Activated naive CD4-positive, alpha-beta T cell treated with anti-CD3 and anti-CD28 coated beads, Interleukin-2, amount 50 U/mL, for 72 hours (primary cell): ENCODE measurements at regions not wholly inside any gene's neighbourhood (a gene's known extent, or its start where the extent isn't known, plus 50 kb on each side); places are given as distances from the start of the nearest gene placed in this dataset.
A peak's percentile ranks its signal among the peaks of the same experiment; 100 is the strongest.

Source experiments
- ATAC-seq, 2 donors: fragments of 150-1000 bp; cut with Tn5 transposase; 2 replicates each; pipeline ENCODE4 v1.10.0; 2021; ENCODE audit warnings: mild to moderate bottlenecking in 2 of 2, moderate library complexity in 2 of 2
- DNase-seq, 2 donors: peaks; one replicate each; pipeline ENCODE4 v3.0.0; 2021 to 2022; ENCODE audit warnings: low spot score in 2 of 2
- H3K27ac Mint-ChIP-seq, 2 donors: one replicate each; pipeline ENCODE4 v1.8.0; 2022; ENCODE audit warnings: mild to moderate bottlenecking in 2 of 2, mixed read lengths in 2 of 2
- H3K36me3 Mint-ChIP-seq, 2 donors: one replicate each; pipeline ENCODE4 v1.8.0; 2022; ENCODE audit warnings: mixed read lengths in 2 of 2
- H3K9me3 Mint-ChIP-seq, 2 donors: one replicate each; pipeline ENCODE4 v1.8.0; 2022; ENCODE audit warnings: mixed read lengths in 2 of 2

- Mint-ChIP-seq H3K27ac (no peak overlapping the region), H3K36me3 (no peaks in the 10 kb centered on the region), H3K9me3 (no peaks in the 10 kb centered on the region)
- no peak for ATAC-seq
- no peak for DNase-seq
Observed at GRCh38 chr2:217076657-217077232, 216.9 kb upstream of the TNP1 start.

GRCh38 chr2:217076058-217076435 lies 216.2 kb upstream of the TNP1 start:
- no peak for ATAC-seq
- DNase-seq = no peak
- H3K27ac Mint-ChIP-seq = no peak overlapping the region
- H3K9me3 Mint-ChIP-seq = no peaks in the 10 kb centered on the region
- no peaks in the 10 kb centered on the region for H3K36me3 Mint-ChIP-seq

GRCh38 chr2:217075268-217076057 lies 215.6 kb upstream of the TNP1 start:
- Mint-ChIP-seq H3K27ac (no peak overlapping the region), H3K36me3 (no peaks in the 10 kb centered on the region), H3K9me3 (no peaks in the 10 kb centered on the region)
- no peak for ATAC-seq
- no peak for DNase-seq

DNA sequence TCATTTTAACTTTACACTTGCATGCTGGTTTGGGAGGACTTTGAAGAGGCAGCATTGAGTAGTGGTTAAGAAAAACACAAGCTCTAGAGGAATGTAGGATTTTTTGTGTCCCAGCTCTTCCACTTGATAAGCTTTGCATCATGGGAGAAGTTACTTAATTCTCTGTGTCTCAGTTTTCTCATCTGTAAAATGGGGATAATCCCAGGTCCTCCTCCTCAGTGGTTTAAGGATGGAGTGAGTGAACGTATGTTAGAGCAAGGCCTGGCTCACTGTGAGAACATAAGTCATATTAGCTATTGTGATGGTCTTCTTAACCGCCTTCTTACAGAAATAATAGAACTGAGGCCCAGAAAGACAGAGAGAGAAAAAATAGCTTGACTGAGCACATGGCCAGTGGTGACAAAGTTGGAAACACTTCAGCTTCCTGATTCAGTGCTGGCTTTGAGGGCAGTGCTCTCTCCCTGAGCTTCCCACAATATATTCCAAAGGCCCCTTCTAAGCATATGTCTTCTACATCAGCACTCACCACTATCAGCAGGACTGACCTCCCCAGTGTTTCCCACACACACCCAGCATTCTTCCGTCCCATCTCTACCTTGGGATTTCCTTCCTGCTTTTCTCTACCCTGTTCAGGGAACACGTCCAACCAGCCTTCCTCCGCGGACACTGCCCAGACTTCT lies 214.9 kb upstream of the TNP1 start:
- H3K9me3 Mint-ChIP-seq = no peaks in the 10 kb centered on the region
- ATAC-seq = no peak
- DNase-seq = no peak
- no peaks in the 10 kb centered on the region for H3K36me3 Mint-ChIP-seq
- H3K27ac Mint-ChIP-seq = no peak overlapping the region

DNA sequence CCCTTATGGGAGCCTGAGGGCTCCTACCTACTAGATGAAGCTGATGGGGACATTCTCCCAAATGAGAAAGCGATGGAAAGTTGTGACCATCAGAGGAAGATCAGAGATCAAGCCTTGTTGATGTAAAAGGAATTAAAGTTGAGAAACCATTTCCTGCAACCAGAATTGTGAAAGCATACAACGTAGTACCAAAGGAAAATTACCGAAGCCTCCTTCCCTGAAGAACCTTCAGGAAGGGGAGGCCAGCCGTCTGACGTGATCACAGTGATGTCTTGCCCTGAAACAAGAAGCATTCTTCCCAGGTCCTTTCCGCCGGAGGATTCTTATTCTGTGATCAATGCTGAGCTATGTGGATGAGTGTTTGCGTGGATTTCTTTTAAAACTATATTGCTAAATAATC lies 211.6 kb upstream of the TNP1 start:
- H3K36me3 Mint-ChIP-seq = peaks cover 0 to 6% of the 10 kb centered on the region in 2 donors
- no peak overlapping the region for H3K27ac Mint-ChIP-seq
- no peak for DNase-seq
- no peak for ATAC-seq
- peaks cover 3 to 4% of the 10 kb centered on the region in 2 donors for H3K9me3 Mint-ChIP-seq

- DNase-seq = no peak
- H3K9me3 Mint-ChIP-seq = peaks cover 3 to 4% of the 10 kb centered on the region in 2 donors
- no peak overlapping the region for H3K27ac Mint-ChIP-seq
- no peak for ATAC-seq
- peaks cover 0 to 6% of the 10 kb centered on the region in 2 donors for H3K36me3 Mint-ChIP-seq
Observed at GRCh38 chr2:217070611-217071010, 210.7 kb upstream of the TNP1 start.

DNA sequence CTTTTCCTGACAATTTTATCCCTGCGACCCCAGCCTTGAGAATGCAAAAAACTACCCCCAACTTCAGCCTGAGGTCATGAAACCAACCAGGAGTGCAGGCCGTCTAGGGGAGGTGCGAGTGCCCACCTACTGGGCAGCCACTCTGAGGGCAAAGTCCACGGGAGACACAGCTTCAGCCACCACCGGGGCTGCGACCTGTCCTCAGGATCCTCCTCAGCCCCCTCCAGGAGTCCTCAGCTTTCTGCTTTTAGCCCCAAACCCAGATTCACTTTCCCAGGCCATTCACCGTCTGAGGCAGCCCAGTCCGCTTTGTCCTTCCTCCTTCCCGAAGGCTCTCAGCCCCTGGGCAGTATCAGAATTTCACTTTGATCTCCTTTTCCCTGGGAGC lies 210.2 kb upstream of the TNP1 start:
- DNase-seq = no peak
- no peak for ATAC-seq
- peaks cover 3 to 4% of the 10 kb centered on the region in 2 donors for H3K9me3 Mint-ChIP-seq
- H3K27ac Mint-ChIP-seq = no peak overlapping the region
- peaks cover 0 to 6% of the 10 kb centered on the region in 2 donors for H3K36me3 Mint-ChIP-seq

- no peak for DNase-seq
- H3K9me3 Mint-ChIP-seq = peaks cover 3 to 4% of the 10 kb centered on the region in 2 donors
- no peak overlapping the region for H3K27ac Mint-ChIP-seq
- peak in 1 of 2 donors; percentile 46 for ATAC-seq
- peaks cover 0 to 6% of the 10 kb centered on the region in 2 donors for H3K36me3 Mint-ChIP-seq
Observed at GRCh38 chr2:217069263-217070042, 209.6 kb upstream of the TNP1 start.

GRCh38 chr2:217068677-217069250 lies 208.9 kb upstream of the TNP1 start:
- DNase-seq = no peak
- peaks cover 3 to 4% of the 10 kb centered on the region in 2 donors for H3K9me3 Mint-ChIP-seq
- H3K27ac Mint-ChIP-seq = no peak overlapping the region
- peaks cover 0 to 6% of the 10 kb centered on the region in 2 donors for H3K36me3 Mint-ChIP-seq
- ATAC-seq = peak in 1 of 2 donors; percentile 24

- no peak for DNase-seq
- Mint-ChIP-seq H3K36me3 (peaks cover 0 to 6% of the 10 kb centered on the region in 2 donors), H3K9me3 (peaks cover 3 to 4% of the 10 kb centered on the region in 2 donors), H3K27ac (no peak overlapping the region)
- ATAC-seq = no peak
Observed at GRCh38 chr2:217067787-217068186, 207.9 kb upstream of the TNP1 start.

- peaks cover 3 to 4% of the 10 kb centered on the region in 2 donors for H3K9me3 Mint-ChIP-seq
- ATAC-seq = no peak
- no peak for DNase-seq
- H3K27ac Mint-ChIP-seq = no peak overlapping the region
- H3K36me3 Mint-ChIP-seq = peaks cover 0 to 6% of the 10 kb centered on the region in 2 donors
Observed at GRCh38 chr2:217066510-217067270, 206.8 kb upstream of the TNP1 start.

GRCh38 chr2:217065695-217066405 lies 206.0 kb upstream of the TNP1 start:
- peaks cover 3 to 4% of the 10 kb centered on the region in 2 donors for H3K9me3 Mint-ChIP-seq
- DNase-seq (no peak), ATAC-seq (no peak)
- peaks cover 0 to 6% of the 10 kb centered on the region in 2 donors for H3K36me3 Mint-ChIP-seq
- H3K27ac Mint-ChIP-seq = no peak overlapping the region

- Mint-ChIP-seq H3K9me3 (peaks cover 3 to 4% of the 10 kb centered on the region in 2 donors), H3K27ac (no peak overlapping the region), H3K36me3 (peaks cover 0 to 6% of the 10 kb centered on the region in 2 donors)
- DNase-seq (no peak), ATAC-seq (no peak)
Observed at GRCh38 chr2:217065012-217065290, 205.1 kb upstream of the TNP1 start.

GRCh38 chr2:217064234-217065011 lies 204.6 kb upstream of the TNP1 start:
- DNase-seq (no peak), ATAC-seq (peak in 1 of 2 donors; percentile 11)
- Mint-ChIP-seq H3K36me3 (peaks cover 0 to 6% of the 10 kb centered on the region in 2 donors), H3K27ac (no peak overlapping the region), H3K9me3 (peaks cover 3 to 4% of the 10 kb centered on the region in 2 donors)

DNA sequence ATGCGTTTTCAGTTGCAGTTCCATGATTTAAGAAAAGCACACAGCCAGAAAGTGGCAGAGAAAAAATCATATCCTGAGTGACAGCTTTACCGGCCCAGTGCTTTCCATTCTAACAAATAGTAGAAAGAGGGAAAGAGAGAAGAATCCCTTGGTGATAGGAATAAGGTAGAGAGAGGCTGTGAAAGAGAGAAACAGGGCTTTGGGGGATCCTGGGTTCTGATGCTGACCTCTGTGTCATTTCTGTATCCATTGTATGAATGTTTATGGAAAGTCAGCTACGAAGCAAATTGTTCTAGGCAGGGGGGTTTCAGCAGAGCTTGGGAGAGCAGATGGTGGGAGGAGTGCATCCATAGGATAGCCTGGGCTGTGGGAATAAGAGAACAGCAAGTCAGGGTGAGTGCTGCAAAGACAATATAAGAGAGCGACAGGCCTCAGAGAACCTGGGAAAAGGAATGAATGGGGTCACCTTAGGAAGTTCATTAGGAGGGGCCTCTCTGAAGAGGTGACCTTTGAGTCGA lies 203.4 kb upstream of the TNP1 start:
- H3K36me3 Mint-ChIP-seq = peaks cover 0 to 6% of the 10 kb centered on the region in 2 donors
- DNase-seq (no peak), ATAC-seq (no peak)
- peaks cover 3 to 4% of the 10 kb centered on the region in 2 donors for H3K9me3 Mint-ChIP-seq
- no peak overlapping the region for H3K27ac Mint-ChIP-seq
